Fibroblast of pulmonary artery (primary cell): ENCODE measurements at regions not wholly inside any gene's neighbourhood (a gene's known extent, or its start where the extent isn't known, plus 50 kb on each side); places are given as distances from the start of the nearest gene placed in this dataset.

ENCODE experiments used
- DNase-seq: peaks from one replicate; pipeline ENCODE4 v3.0.0-alpha.2; 2010; ENCODE audit warnings: low read depth
- H3K4me3 ChIP-seq: replicated peaks from 2 replicates; pipeline ENCODE4 v1.5.1; 2011; ENCODE audit warnings: low read depth, mild to moderate bottlenecking, control low read depth, low read length, moderate library complexity
- TF ChIP-seq, protein P1 (sequence below): IDR thresholded peaks from 2 replicates; pipeline ENCODE4 v1.5.1; 2011; ENCODE audit warnings: mild to moderate bottlenecking, control low read depth, low read length, inconsistent platforms; ENCODE audit errors: missing control alignments

DNA sequence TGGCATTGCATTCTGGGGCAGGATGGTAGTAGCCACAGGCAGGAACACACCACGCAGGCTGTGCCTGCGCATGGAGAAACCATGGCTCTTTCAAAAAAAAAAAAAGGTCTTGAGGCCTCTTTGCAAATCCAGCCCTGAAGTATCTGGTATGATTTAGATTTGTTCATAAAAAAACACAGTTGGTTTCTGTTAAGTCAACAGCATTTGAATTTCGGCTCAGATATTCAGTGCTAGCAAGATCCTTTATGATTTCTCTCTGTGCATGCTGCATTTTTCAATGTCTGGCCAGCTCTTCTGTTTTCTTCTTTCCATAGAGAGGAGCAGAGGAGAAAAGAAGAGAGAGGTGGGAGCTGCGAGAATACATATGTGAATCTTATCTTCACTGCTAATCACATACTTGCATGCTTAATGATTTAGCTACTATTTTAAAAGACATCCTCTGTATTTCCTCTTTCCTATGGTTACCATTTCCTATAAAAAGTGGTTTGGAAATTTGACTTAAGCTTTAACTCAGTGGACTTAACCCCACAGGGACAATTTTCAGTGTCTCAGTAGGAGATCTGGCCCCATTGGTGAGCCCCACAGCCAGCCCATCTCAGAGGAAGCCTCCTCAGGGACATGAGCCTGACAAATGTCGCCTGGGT is 214.3 kb upstream of the APCDD1 start:
- DNase-seq, result no peak
- TF ChIP-seq, protein P1, sequence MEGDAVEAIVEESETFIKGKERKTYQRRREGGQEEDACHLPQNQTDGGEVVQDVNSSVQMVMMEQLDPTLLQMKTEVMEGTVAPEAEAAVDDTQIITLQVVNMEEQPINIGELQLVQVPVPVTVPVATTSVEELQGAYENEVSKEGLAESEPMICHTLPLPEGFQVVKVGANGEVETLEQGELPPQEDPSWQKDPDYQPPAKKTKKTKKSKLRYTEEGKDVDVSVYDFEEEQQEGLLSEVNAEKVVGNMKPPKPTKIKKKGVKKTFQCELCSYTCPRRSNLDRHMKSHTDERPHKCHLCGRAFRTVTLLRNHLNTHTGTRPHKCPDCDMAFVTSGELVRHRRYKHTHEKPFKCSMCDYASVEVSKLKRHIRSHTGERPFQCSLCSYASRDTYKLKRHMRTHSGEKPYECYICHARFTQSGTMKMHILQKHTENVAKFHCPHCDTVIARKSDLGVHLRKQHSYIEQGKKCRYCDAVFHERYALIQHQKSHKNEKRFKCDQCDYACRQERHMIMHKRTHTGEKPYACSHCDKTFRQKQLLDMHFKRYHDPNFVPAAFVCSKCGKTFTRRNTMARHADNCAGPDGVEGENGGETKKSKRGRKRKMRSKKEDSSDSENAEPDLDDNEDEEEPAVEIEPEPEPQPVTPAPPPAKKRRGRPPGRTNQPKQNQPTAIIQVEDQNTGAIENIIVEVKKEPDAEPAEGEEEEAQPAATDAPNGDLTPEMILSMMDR, result no peak

GRCh38 chr18:10240973-10241372 is 213.5 kb upstream of the APCDD1 start:
- no peak for DNase-seq
- TF ChIP-seq, protein P1, result no peak

More for the DNA sequence above, 214.3 kb upstream of the APCDD1 start:
- no peak overlapping the region for H3K4me3 ChIP-seq

GRCh38 chr18:10241579-10241978 is 212.9 kb upstream of the APCDD1 start:
- peak; percentile 25 for DNase-seq
- H3K4me3 ChIP-seq, result no peak overlapping the region
- TF ChIP-seq, protein P1, result no peak

More at GRCh38 chr18:10240973-10241372, 213.5 kb upstream of the APCDD1 start:
- no peak overlapping the region for H3K4me3 ChIP-seq

DNA sequence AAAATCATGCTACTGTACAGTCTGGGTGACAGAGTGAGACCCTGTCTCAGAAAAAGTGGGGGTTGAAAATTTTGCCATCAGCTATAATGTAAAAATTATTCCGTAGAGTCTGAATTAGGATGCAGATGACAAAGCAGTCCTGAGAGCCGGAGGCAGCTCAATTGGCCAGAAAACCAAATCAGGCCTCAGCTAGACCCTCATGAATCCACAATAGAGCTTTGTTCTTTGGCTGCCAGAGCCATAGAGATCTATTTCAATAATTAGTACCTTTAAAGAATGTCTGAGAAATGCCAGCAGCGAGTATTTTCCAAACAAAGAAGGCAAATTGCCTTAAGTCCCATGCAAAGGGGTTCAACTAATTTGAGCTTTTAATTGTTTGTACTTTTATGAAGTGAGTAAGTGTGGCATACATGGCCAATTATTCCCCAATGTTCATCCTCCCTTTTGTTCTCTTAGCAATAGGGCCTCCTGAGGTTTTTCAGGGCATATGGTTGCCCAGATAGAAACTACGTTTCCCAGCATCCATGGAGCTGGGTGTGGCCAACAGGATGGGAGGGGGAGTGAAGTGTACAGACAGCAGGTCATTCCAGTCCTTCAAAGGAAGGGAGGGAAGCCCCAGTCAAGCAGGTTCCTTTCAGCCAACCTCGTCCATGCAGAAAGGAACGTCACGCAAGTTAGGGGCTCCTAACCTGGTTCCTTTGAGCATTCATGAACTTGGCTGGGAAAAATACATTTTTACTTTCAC is 211.3 kb upstream of the APCDD1 start:
- TF ChIP-seq, protein P1, result no peak
- no peak for DNase-seq
- no peak overlapping the region for H3K4me3 ChIP-seq

DNA sequence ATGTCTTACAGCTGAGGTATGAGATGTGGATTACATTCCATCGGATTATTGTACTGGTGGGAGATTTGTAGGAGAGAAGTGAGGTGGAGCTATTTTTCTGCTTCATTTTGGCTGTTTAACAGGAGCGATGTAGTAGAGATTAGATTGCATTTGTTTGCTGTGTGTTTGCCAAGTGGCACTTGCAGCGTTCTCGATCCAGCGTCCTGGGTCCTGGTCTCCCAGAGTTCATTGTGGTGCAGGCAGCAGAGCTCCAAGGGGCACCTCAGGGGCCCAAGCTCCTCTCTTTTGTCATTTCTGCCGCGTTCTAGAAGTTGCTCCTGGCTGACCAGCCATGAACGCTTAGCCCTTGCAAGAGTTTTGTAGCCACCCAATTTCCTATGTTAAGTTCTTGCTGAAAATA is 210.1 kb upstream of the APCDD1 start:
- TF ChIP-seq, protein P1, result no peak
- DNase-seq, result no peak
- no peak overlapping the region for H3K4me3 ChIP-seq

DNA sequence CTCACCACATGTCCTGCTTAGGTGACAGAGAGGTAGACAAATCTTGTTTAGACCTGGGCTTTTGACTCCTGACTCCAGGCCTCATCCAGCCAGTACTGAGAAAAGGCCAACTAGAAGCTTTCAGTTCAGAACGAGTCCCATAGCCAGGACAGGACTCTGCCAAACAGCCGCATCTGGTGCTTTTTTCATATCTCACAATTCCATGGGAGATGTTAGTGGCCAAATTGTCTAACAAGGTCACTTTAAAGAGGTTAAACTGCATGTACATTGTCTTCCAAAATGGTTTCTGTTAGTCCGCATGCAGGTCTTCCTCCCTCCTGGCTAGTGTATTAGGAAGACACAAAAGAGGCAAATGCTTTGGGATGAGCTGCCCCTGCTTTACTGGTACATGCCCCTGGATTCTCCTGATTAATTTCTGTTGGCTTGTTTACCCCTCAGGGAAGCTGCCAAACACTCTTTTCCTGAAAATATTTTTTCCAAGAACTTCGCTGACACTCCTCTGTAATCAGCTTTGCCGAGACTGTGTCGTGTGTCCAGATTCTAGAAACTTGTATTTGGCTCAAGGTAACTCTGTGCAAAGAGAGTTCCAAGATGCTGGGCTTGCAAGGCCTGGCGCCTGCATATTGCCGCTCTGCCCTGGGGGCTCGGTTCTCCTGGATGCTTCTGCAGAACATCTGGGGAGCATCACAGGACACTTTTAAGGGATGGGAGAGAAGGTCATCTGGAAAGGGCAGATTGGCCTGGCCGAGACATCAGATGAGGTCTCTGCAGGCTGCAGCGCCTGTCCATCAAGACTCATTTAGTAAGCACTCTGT is 209.2 kb upstream of the APCDD1 start:
- no peak overlapping the region for H3K4me3 ChIP-seq
- no peak for DNase-seq
- TF ChIP-seq, protein P1, result no peak
